Thoracic aorta (tissue), 2 donors: ENCODE measurements at regions not wholly inside any gene's neighbourhood (a gene's known extent, or its start where the extent isn't known, plus 50 kb on each side); places are given as distances from the start of the nearest gene placed in this dataset.

Experiments
- ATAC-seq: fragments of 150-250 bp; one replicate; pipeline ENCODE4 v1.8.0; 2017; ENCODE audit warnings: low read depth; ENCODE audit not compliant: insufficient number of reproducible peaks, low FRiP score
- DNase-seq: peaks from one replicate; pipeline ENCODE4 v3.0.0-alpha.2; 2020; ENCODE audit warnings: low spot score
- H3K27ac ChIP-seq, 2 donors: fragments of 200-600 bp; sonication (generic); 1 replicate in 1 of 2; 2 replicates in 1 of 2; pipeline ENCODE4 v1.5.1; 2016; ENCODE audit warnings: mild to moderate bottlenecking in 2 of 2, moderate library complexity in 2 of 2
- H3K27me3 ChIP-seq: fragments of 200-600 bp; sonication (generic); replicated peaks from 2 replicates; pipeline ENCODE4 v1.6.0; 2016; ENCODE audit warnings: mild to moderate bottlenecking; ENCODE audit not compliant: insufficient read depth
- H3K36me3 ChIP-seq: fragments of 200-600 bp; sonication (generic); one replicate; pipeline ENCODE4 v1.5.1; 2016
- H3K4me1 ChIP-seq, 2 donors: fragments of 200-600 bp; sonication (generic); 1 replicate in 1 of 2; 2 replicates in 1 of 2; pipeline versions ENCODE4 v1.5.1 to v1.6.0; 2016; ENCODE audit warnings: low read depth in 2 of 2, mild to moderate bottlenecking in 1 of 2; ENCODE audit not compliant: control insufficient read depth in 1 of 2
- H3K4me3 ChIP-seq: fragments of 200-600 bp; sonication (generic); 2 replicates; pipeline ENCODE4 v1.5.1; 2016; ENCODE audit warnings: mild to moderate bottlenecking
- H3K9me3 ChIP-seq: fragments of 200-600 bp; sonication (generic); 2 replicates; pipeline ENCODE4 v1.5.1; 2016
- CTCF ChIP-seq: fragments of 200-600 bp; sonication (generic); IDR thresholded peaks from one replicate; pipeline ENCODE4 v1.5.1; 2019; ENCODE audit warnings: antibody characterized with exemption

GRCh38 chr12:82120901-82121300 lies 237.3 kb downstream of the CCDC59 start:
- Histone ChIP-seq H3K9me3 (no peaks in the 10 kb centered on the region), H3K4me3 (no peak overlapping the region), H3K27ac (no peak overlapping the region), H3K27me3 (no peaks in the 10 kb centered on the region), H3K4me1 (no peaks in the 10 kb centered on the region), H3K36me3 (no peaks in the 10 kb centered on the region)
- DNase-seq: no peak
- TF ChIP-seq CTCF: no peak
- ATAC-seq: no peak

GRCh38 chr12:82109243-82109642 lies 248.9 kb downstream of the CCDC59 start:
- no peak overlapping the region for H3K4me3 ChIP-seq
- H3K4me1 ChIP-seq: no peaks in the 10 kb centered on the region
- no peak for TF ChIP-seq CTCF
- DNase-seq (no peak), ATAC-seq (no peak)
- H3K27me3 ChIP-seq: no peaks in the 10 kb centered on the region
- no peaks in the 10 kb centered on the region for H3K36me3 ChIP-seq
- H3K9me3 ChIP-seq: no peaks in the 10 kb centered on the region
- no peak overlapping the region for H3K27ac ChIP-seq

- no peak overlapping the region for H3K4me3 ChIP-seq
- ATAC-seq: no peak
- no peak for TF ChIP-seq CTCF
- no peak overlapping the region for H3K27ac ChIP-seq
- H3K27me3 ChIP-seq: no peaks in the 10 kb centered on the region
- no peaks in the 10 kb centered on the region for H3K4me1 ChIP-seq
- no peaks in the 10 kb centered on the region for H3K9me3 ChIP-seq
- no peaks in the 10 kb centered on the region for H3K36me3 ChIP-seq
- DNase-seq: no peak
Measured at GRCh38 chr12:82108615-82109014, 249.6 kb downstream of the CCDC59 start.

GRCh38 chr12:82099216-82099615 lies 259.0 kb downstream of the CCDC59 start:
- H3K27me3 ChIP-seq: no peaks in the 10 kb centered on the region
- H3K36me3 ChIP-seq: no peaks in the 10 kb centered on the region
- TF ChIP-seq CTCF: no peak
- no peaks in the 10 kb centered on the region for H3K9me3 ChIP-seq
- no peak overlapping the region for H3K27ac ChIP-seq
- no peaks in the 10 kb centered on the region for H3K4me1 ChIP-seq
- no peak for ATAC-seq
- no peak overlapping the region for H3K4me3 ChIP-seq
- DNase-seq: no peak

- H3K36me3 ChIP-seq: no peaks in the 10 kb centered on the region
- DNase-seq (no peak), ATAC-seq (no peak)
Measured at GRCh38 chr12:82097877-82098276, 260.3 kb downstream of the CCDC59 start.

More at GRCh38 chr12:82097877-82098276, 260.3 kb downstream of the CCDC59 start:
- no peaks in the 10 kb centered on the region for H3K4me1 ChIP-seq
- H3K27me3 ChIP-seq: no peaks in the 10 kb centered on the region
- no peak overlapping the region for H3K27ac ChIP-seq
- H3K9me3 ChIP-seq: no peaks in the 10 kb centered on the region
- H3K4me3 ChIP-seq: no peak overlapping the region
- TF ChIP-seq CTCF: no peak
